ENCODE measurements at regions not wholly inside any gene's neighbourhood (a gene's known extent, or its start where the extent isn't known, plus 50 kb on each side); places are given as distances from the start of the nearest gene placed in this dataset.

GRCh38 chr12:13573698-13574321 is 377.3 kb downstream of the EMP1 start:
- no peak for TF ChIP-seq REST (IDR thresholded peaks at IDR 0.05; ENCODE audit: low read depth)
- TF ChIP-seq EZH2 (IDR thresholded peaks at IDR 0.05): no peak
- no peak for TF ChIP-seq POLR2A (IDR thresholded peaks at IDR 0.05; ENCODE audit: borderline replicate concordance, extremely low read depth, insufficient read depth, insufficient read length)

Measured in HCT116 (cell line).